ENCODE measurements at regions not wholly inside any gene's neighbourhood (a gene's known extent, or its start where the extent isn't known, plus 50 kb on each side); places are given as distances from the start of the nearest gene placed in this dataset.

DNA sequence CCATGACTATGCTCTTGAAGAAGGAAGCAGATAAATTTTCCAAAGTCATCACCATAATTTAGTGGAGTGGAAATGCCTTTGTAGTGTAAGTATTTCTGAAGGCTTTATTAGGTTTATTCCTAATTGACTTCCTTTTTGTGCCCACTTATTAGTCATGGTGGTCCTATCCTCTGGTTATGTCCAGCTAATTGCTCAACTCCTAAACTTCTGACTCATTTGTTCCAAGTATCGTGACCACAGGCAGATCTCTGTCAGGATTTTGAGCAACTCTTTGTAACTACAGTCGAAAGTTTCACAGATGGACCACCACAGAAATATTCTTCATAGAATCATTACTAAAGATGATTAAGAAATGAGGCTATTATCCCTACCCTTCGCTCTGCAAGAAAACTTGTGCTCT lies 315.6 kb upstream of the PTCHD4 start:
- H3K23ac ChIP-seq (ENCODE audit: insufficient read length, low read depth, low read length): no peak overlapping the region
- no peaks in the 10 kb centered on the region for H3K27me3 Mint-ChIP-seq (ENCODE audit: low read depth)
- no peak overlapping the region for H4K8ac ChIP-seq (replicated peaks; ENCODE audit: insufficient read length, low read depth, low read length)
- H3K56ac ChIP-seq (ENCODE audit: insufficient read length, low read depth, low read length): no peak overlapping the region
- H2BK12ac ChIP-seq (ENCODE audit: insufficient read length, low read depth, low read length): no peak overlapping the region
- DNase-seq: no peak
- no peaks in the 10 kb centered on the region for H3K23me2 ChIP-seq (ENCODE audit: insufficient read length, low read depth, low read length, poor library complexity, severe bottlenecking)
- peaks cover 8 to 12% of the 10 kb centered on the region in 2 experiments for H3K9me3 Mint-ChIP-seq
- H3K14ac ChIP-seq (ENCODE audit: insufficient read depth, low read length): no peak overlapping the region
- no peak overlapping the region for H3K27ac Mint-ChIP-seq
- no peaks in the 10 kb centered on the region for H3K79me2 ChIP-seq (ENCODE audit: insufficient read depth, low read length)
- H3K4me1 ChIP-seq (ENCODE audit: insufficient read depth, low read length): no peaks in the 10 kb centered on the region
- no peak overlapping the region for H4K5ac ChIP-seq (ENCODE audit: insufficient read length, low read depth, low read length)
- no peak overlapping the region for H4K91ac ChIP-seq (ENCODE audit: insufficient read length, low read depth, low read length)
- no peak overlapping the region for H3K9ac ChIP-seq (ENCODE audit: extremely low read depth, insufficient read length, low read length)
- no peak overlapping the region for H2BK120ac ChIP-seq (ENCODE audit: low read depth, low read length, poor library complexity, severe bottlenecking)
- peaks cover 10% of the 10 kb centered on the region for H3K9me3 ChIP-seq (ENCODE audit: control insufficient read depth, low read depth, low read length)
- H3K4me3 Mint-ChIP-seq: no peak overlapping the region
- no CpG with 5 or more reads among the region's 3 CpGs for WGBS (ENCODE audit: extremely low coverage, insufficient read length, low lambda C conversion rate)
- H3K36me3 Mint-ChIP-seq (ENCODE audit: insufficient read depth in 1 of 3, low read depth in 3 of 3): peaks cover 0 to 8% (median 3%) of the 10 kb centered on the region in 3 experiments; a peak in 5 of 7 replicates
- H2BK20ac ChIP-seq (ENCODE audit: low read depth, low read length, poor library complexity, severe bottlenecking): no peak overlapping the region
- H2AFZ ChIP-seq (ENCODE audit: low read length): no peak overlapping the region
- H3K27me3 ChIP-seq (ENCODE audit: insufficient read depth, low read length): no peaks in the 10 kb centered on the region
- no peaks in the 10 kb centered on the region for H4K20me1 ChIP-seq (ENCODE audit: control insufficient read depth, insufficient read depth, insufficient read length)
- TF ChIP-seq, protein P1, sequence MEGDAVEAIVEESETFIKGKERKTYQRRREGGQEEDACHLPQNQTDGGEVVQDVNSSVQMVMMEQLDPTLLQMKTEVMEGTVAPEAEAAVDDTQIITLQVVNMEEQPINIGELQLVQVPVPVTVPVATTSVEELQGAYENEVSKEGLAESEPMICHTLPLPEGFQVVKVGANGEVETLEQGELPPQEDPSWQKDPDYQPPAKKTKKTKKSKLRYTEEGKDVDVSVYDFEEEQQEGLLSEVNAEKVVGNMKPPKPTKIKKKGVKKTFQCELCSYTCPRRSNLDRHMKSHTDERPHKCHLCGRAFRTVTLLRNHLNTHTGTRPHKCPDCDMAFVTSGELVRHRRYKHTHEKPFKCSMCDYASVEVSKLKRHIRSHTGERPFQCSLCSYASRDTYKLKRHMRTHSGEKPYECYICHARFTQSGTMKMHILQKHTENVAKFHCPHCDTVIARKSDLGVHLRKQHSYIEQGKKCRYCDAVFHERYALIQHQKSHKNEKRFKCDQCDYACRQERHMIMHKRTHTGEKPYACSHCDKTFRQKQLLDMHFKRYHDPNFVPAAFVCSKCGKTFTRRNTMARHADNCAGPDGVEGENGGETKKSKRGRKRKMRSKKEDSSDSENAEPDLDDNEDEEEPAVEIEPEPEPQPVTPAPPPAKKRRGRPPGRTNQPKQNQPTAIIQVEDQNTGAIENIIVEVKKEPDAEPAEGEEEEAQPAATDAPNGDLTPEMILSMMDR (conservative IDR thresholded peaks at IDR 0.05): no peak
- H3K18ac ChIP-seq (ENCODE audit: insufficient read length, low read depth, low read length): no peak overlapping the region
- H3K27ac ChIP-seq (ENCODE audit: insufficient read length, low read depth, low read length): no peak overlapping the region
- H3T11ph ChIP-seq (ENCODE audit: low read length): no peak overlapping the region
- H2BK15ac ChIP-seq (ENCODE audit: low read depth, low read length): no peak overlapping the region
- H3K4me2 ChIP-seq (ENCODE audit: insufficient read depth, insufficient read length, low read length): no peak overlapping the region
- no peak overlapping the region for H3K4ac ChIP-seq (ENCODE audit: low read depth, low read length)
- H3K4me1 Mint-ChIP-seq: no peaks in the 10 kb centered on the region
- no peaks in the 10 kb centered on the region for H3K79me1 ChIP-seq (ENCODE audit: insufficient read depth, low read depth, low read length, poor library complexity, severe bottlenecking)
- no peak overlapping the region for H2BK5ac ChIP-seq (ENCODE audit: insufficient read length, low read length)
- H2AK5ac ChIP-seq (ENCODE audit: insufficient read length, low read length): no peak overlapping the region

Measured in H9 (cell line).